Transverse colon (tissue), 4 donors: ENCODE measurements at regions not wholly inside any gene's neighbourhood (a gene's known extent, or its start where the extent isn't known, plus 50 kb on each side); places are given as distances from the start of the nearest gene placed in this dataset.
A peak's percentile ranks its signal among the peaks of the same experiment; 100 is the strongest.

Experiments
- DNase-seq: peaks from one replicate; pipeline ENCODE4 v3.0.0-alpha.2; 2019
- H3K27ac ChIP-seq, 4 donors: fragments of 200-600 bp; sonication (generic); 2 replicates each; pipeline ENCODE4 v1.5.1; 2016 to 2018; ENCODE audit warnings: inconsistent platforms in 4 of 4
- H3K27me3 ChIP-seq: fragments of 200-600 bp; sonication (generic); 2 replicates; pipeline ENCODE4 v1.5.1; 2017; ENCODE audit warnings: inconsistent platforms
- H3K36me3 ChIP-seq, 4 donors: fragments of 200-600 bp; sonication (generic); 2 replicates each; pipeline ENCODE4 v1.5.1; 2017 to 2019; ENCODE audit warnings: inconsistent platforms in 4 of 4
- H3K4me1 ChIP-seq, 4 donors: fragments of 200-600 bp; sonication (generic); 2 replicates each; pipeline ENCODE4 v1.5.1; 2017 to 2020; ENCODE audit warnings: inconsistent platforms in 4 of 4
- H3K4me3 ChIP-seq, 4 donors: fragments of 200-600 bp; sonication (generic); 1 replicate in 1 of 4; 2 replicates in 3 of 4; pipeline versions ENCODE4 v1.5.1 to v1.6.1; 2017 to 2019; ENCODE audit warnings: inconsistent platforms in 4 of 4
- H3K9me3 ChIP-seq, 2 donors: fragments of 200-600 bp; sonication (generic); 2 replicates each; pipeline ENCODE4 v1.5.1; 2017 to 2019; ENCODE audit warnings: inconsistent platforms in 2 of 2
- EP300 ChIP-seq: sonication (generic); formaldehyde crosslinking; IDR thresholded peaks from one replicate; pipeline ENCODE4 v1.6.1; 2017; ENCODE audit warnings: antibody characterized with exemption, low read depth
- POLR2A ChIP-seq: fragments of 450-650 bp; IDR thresholded peaks from one replicate; pipeline ENCODE4 v1.6.1; 2016; ENCODE audit warnings: antibody characterized with exemption, mild to moderate bottlenecking, moderate library complexity
- POLR2AphosphoS5 ChIP-seq, 3 donors: sonication (generic); formaldehyde crosslinking; IDR thresholded peaks; one replicate each; pipeline ENCODE4 v1.6.1; 2016; ENCODE audit warnings: antibody characterized with exemption in 3 of 3
- WGBS, 2 donors: methylation state at CpG; one replicate each; pipeline ENCODE4 v1.1.5; 2018; ENCODE audit warnings: low coverage in 1 of 2; 5-methylcytosine and 5-hydroxymethylcytosine counted together
- in situ Hi-C, 4 donors: fragments of 200-750 bp; cut with MboI; loops; one replicate each; pipeline versions ENCODE4 v1.15.0 to v1.15.1; 2017; ENCODE audit warnings: low sequenced_read_pairs in 3 of 4, low pct_ligation_motif_present in 1 of 4, low pct_unique_long_range_greater_than_20kb in 1 of 4
- intact Hi-C: fragments of 100-400 bp; cut with DNase I; formaldehyde crosslinking; loops from one replicate; pipeline ENCODE4 v1.15.1; 2023; ENCODE audit warnings: low total_unique reads
- TF ChIP-seq, protein P1 (sequence below), 5 experiments: fragments of 200-600 bp in 3 of 5; fragments of 450-650 bp in 2 of 5; sonication (generic) in 3 of 5; IDR thresholded peaks; 1 replicate in 2 of 5; 2 replicates in 3 of 5; pipeline ENCODE4 v1.5.1; 2016 to 2017; ENCODE audit warnings: antibody characterized with exemption in 5 of 5, inconsistent platforms in 3 of 5, mild to moderate bottlenecking in 2 of 5, moderate library complexity in 1 of 5

GRCh38 chr5:61919920-61920319, 386.1 kb upstream of the KIF2A start:
- intact Hi-C loops (no loop called here), in situ Hi-C loops (no loop called here)
- H3K4me3 ChIP-seq, result no peak overlapping the region
- peaks cover 3% of the 10 kb centered on the region for H3K27me3 ChIP-seq
- H3K4me1 ChIP-seq, result no peaks in the 10 kb centered on the region
- TF ChIP-seq POLR2A, result no peak
- WGBS, 2 donors, result 38 to 50% methylated on average over 5 to 6 of the region's 6 CpGs
- H3K9me3 ChIP-seq, result no peaks in the 10 kb centered on the region
- DNase-seq, result no peak
- no peak overlapping the region for H3K27ac ChIP-seq
- no peaks in the 10 kb centered on the region for H3K36me3 ChIP-seq

- Histone ChIP-seq H3K36me3 (no peaks in the 10 kb centered on the region), H3K4me1 (no peaks in the 10 kb centered on the region), H3K4me3 (no peak overlapping the region), H3K27ac (no peak overlapping the region), H3K9me3 (no peaks in the 10 kb centered on the region), H3K27me3 (peaks cover 3% of the 10 kb centered on the region)
- TF ChIP-seq POLR2A, result no peak
- no peak for TF ChIP-seq EP300
- TF ChIP-seq, protein P1, sequence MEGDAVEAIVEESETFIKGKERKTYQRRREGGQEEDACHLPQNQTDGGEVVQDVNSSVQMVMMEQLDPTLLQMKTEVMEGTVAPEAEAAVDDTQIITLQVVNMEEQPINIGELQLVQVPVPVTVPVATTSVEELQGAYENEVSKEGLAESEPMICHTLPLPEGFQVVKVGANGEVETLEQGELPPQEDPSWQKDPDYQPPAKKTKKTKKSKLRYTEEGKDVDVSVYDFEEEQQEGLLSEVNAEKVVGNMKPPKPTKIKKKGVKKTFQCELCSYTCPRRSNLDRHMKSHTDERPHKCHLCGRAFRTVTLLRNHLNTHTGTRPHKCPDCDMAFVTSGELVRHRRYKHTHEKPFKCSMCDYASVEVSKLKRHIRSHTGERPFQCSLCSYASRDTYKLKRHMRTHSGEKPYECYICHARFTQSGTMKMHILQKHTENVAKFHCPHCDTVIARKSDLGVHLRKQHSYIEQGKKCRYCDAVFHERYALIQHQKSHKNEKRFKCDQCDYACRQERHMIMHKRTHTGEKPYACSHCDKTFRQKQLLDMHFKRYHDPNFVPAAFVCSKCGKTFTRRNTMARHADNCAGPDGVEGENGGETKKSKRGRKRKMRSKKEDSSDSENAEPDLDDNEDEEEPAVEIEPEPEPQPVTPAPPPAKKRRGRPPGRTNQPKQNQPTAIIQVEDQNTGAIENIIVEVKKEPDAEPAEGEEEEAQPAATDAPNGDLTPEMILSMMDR (IDR thresholded peaks at IDR 0.05), result no peak
- no peak for TF ChIP-seq POLR2AphosphoS5 (IDR thresholded peaks at IDR 0.05)
- intact Hi-C loops (no loop called here), in situ Hi-C loops (no loop called here)
- 70 to 100% methylated on average over 1 of the region's 1 CpG for WGBS, 2 donors
- DNase-seq, result no peak
Observed at GRCh38 chr5:61924251-61924650, 381.8 kb upstream of the KIF2A start.

- intact Hi-C loops (no loop called here), in situ Hi-C loops (no loop called here)
- H3K9me3 ChIP-seq, result no peaks in the 10 kb centered on the region
- DNase-seq, result no peak
- no peaks in the 10 kb centered on the region for H3K36me3 ChIP-seq
- no peak overlapping the region for H3K4me3 ChIP-seq
- TF ChIP-seq POLR2A, result no peak
- TF ChIP-seq POLR2AphosphoS5 (IDR thresholded peaks at IDR 0.05), result no peak
- no peak for TF ChIP-seq EP300
- TF ChIP-seq, protein P1 (IDR thresholded peaks at IDR 0.05), result no peak
- no peaks in the 10 kb centered on the region for H3K4me1 ChIP-seq
- H3K27me3 ChIP-seq, result peaks cover 2% of the 10 kb centered on the region
- no peak overlapping the region for H3K27ac ChIP-seq
Observed at GRCh38 chr5:61926911-61927310, 379.1 kb upstream of the KIF2A start.

- Histone ChIP-seq H3K36me3 (no peaks in the 10 kb centered on the region), H3K27me3 (no peaks in the 10 kb centered on the region), H3K4me3 (no peak overlapping the region), H3K9me3 (no peaks in the 10 kb centered on the region), H3K27ac (no peak overlapping the region), H3K4me1 (no peaks in the 10 kb centered on the region)
- no peak for DNase-seq
- intact Hi-C loops (no loop called here), in situ Hi-C loops (no loop called here)
- TF ChIP-seq EP300, result no peak
- TF ChIP-seq POLR2A, result no peak
- no peak for TF ChIP-seq POLR2AphosphoS5 (IDR thresholded peaks at IDR 0.05)
- TF ChIP-seq, protein P1 (IDR thresholded peaks at IDR 0.05), result no peak
Observed at GRCh38 chr5:61931236-61931635, 374.8 kb upstream of the KIF2A start.

DNA sequence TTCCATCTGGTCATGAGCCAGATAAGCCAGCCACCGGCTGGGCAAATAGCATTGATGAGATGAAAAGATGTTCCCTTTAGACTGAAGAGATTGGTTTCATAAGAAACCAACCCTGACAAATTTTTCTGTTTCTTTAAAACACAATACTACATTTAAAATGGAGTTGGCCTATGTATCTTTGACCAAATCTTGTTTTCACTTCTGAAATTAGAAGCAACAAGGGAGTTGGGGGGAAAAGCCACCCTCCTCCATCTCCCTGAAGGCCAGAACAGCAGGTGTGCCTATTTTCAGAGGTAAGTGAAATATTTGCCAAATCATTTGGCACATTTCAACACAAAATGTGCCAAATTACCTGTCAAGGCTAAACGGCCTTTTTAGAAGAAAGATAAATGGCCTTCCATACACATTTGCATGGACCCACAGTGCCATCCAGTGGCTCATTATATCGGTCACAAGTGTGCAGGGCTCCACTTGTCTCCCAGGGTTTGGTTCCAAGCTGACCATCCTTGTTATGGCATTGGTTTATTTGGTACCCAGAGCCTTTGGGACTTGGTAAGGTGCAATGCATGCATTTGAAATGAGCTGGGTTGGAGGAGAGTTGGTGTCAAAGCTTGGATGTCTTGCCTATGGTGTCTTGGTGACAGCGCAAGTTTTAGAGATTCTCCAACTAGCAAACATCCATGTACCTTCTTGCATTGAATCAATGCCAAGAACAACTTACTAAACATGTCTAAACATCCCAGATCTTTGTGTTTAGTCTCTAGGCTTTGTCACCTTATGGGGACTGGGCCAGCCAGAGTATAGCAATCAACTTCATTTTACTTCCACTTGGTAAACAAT, 372.0 kb upstream of the KIF2A start:
- Histone ChIP-seq H3K27ac (no peak overlapping the region), H3K4me1 (no peaks in the 10 kb centered on the region), H3K4me3 (no peak overlapping the region), H3K9me3 (no peaks in the 10 kb centered on the region), H3K27me3 (no peaks in the 10 kb centered on the region), H3K36me3 (no peaks in the 10 kb centered on the region)
- 47 to 67% methylated on average over 3 to 4 of the region's 4 CpGs for WGBS, 2 donors
- intact Hi-C loops, result no loop called here
- TF ChIP-seq, protein P1 (IDR thresholded peaks at IDR 0.05), result peak; percentile 52 to 64 (median 57)
- no peak for TF ChIP-seq POLR2A
- DNase-seq, result peak; percentile 58
- in situ Hi-C loops, result no loop called here
